HG03139 (cell line): ENCODE measurements at regions not wholly inside any gene's neighbourhood (a gene's known extent, or its start where the extent isn't known, plus 50 kb on each side); places are given as distances from the start of the nearest gene placed in this dataset.

Experiments used
- ATAC-seq: cut with Tn5 transposase; IDR thresholded peaks from one replicate; pipeline ENCODE4 v1.9.1; 2021; ENCODE audit not compliant: unreplicated experiment

- no peak for ATAC-seq
These were observed 597.1 kb upstream of the PRMT6 start for GRCh38 chr1:106459418-106459817.

- ATAC-seq: no peak
These were observed 590.8 kb upstream of the PRMT6 start for GRCh38 chr1:106465666-106466065.

- no peak for ATAC-seq
These were observed 575.8 kb upstream of the PRMT6 start for GRCh38 chr1:106480629-106481028.

- ATAC-seq: no peak
These were observed 563.6 kb upstream of the PRMT6 start for GRCh38 chr1:106492880-106493279.

- ATAC-seq: no peak
These were observed 561.8 kb upstream of the PRMT6 start for GRCh38 chr1:106494646-106495045.

GRCh38 chr1:106498238-106498637, 558.2 kb upstream of the PRMT6 start:
- no peak for ATAC-seq

- no peak for ATAC-seq
These were observed 553.8 kb upstream of the PRMT6 start for GRCh38 chr1:106502659-106503058.

GRCh38 chr1:106515375-106515774, 541.1 kb upstream of the PRMT6 start:
- ATAC-seq: no peak

- ATAC-seq: no peak
These were observed 539.2 kb upstream of the PRMT6 start for GRCh38 chr1:106517224-106517623.

GRCh38 chr1:106523497-106523896, 533.0 kb upstream of the PRMT6 start:
- no peak for ATAC-seq

GRCh38 chr1:106524631-106525030, 531.8 kb upstream of the PRMT6 start:
- ATAC-seq: no peak

- ATAC-seq: no peak
These were observed 529.8 kb upstream of the PRMT6 start for GRCh38 chr1:106526650-106527049.

GRCh38 chr1:106534612-106535011, 521.9 kb upstream of the PRMT6 start:
- ATAC-seq: no peak

GRCh38 chr1:106536741-106537140, 519.7 kb upstream of the PRMT6 start:
- no peak for ATAC-seq

GRCh38 chr1:106548726-106549125, 507.7 kb upstream of the PRMT6 start:
- ATAC-seq: no peak

GRCh38 chr1:106554294-106554693, 502.2 kb upstream of the PRMT6 start:
- no peak for ATAC-seq

- ATAC-seq: no peak
These were observed 500.9 kb upstream of the PRMT6 start for GRCh38 chr1:106555571-106555970.

- no peak for ATAC-seq
These were observed 492.3 kb upstream of the PRMT6 start for GRCh38 chr1:106564192-106564591.

- ATAC-seq: no peak
These were observed 488.1 kb upstream of the PRMT6 start for GRCh38 chr1:106568201-106568974.

GRCh38 chr1:106571109-106571508, 485.4 kb upstream of the PRMT6 start:
- ATAC-seq: no peak

GRCh38 chr1:106584107-106584506, 472.4 kb upstream of the PRMT6 start:
- ATAC-seq: no peak

- no peak for ATAC-seq
These were observed 471.8 kb upstream of the PRMT6 start for GRCh38 chr1:106584676-106585075.

GRCh38 chr1:106600626-106601025, 455.8 kb upstream of the PRMT6 start:
- no peak for ATAC-seq
